ENCODE measurements at regions not wholly inside any gene's neighbourhood (a gene's known extent, or its start where the extent isn't known, plus 50 kb on each side); places are given as distances from the start of the nearest gene placed in this dataset.

DNA sequence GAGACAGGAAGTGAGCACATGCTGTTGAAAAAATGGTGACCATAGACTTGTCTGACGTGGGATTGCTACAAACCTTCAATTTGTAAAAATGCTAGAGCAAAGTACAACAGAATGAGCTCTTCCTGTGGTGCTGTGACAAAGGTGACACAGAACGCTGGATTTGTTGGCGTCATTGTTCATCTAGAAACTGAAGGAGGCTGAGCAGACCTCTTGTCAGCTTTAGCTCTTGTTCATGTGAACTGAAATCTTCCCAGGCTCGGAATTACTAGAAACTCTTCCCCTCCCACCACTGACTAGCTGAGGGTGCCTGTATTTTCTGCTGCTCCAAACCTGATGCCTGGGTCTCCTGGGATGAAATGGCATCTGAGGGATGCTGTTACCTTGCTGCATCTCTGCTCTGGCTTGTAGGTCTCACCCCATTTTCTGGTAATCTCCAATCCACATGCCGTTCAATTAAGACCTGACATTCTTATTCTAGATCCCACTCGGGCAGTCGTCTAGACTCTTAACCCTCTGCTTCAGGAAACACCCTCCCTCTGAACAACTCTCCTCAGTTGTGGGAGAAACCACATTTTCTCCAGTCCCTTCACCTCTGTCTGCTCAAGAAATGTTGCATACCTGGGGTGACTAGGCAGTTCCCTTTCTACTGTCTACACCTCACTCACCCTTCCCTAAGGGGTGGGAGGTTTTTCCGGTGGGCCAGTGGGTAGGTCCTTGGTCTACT lies 349.3 kb downstream of the CXCL12 start:
- no peak overlapping the region for H3K4me3 ChIP-seq (replicated peaks; ENCODE audit: low read depth, low read length)
- DNase-seq (ENCODE audit: low read depth) = no peak
- TF ChIP-seq, protein P1, sequence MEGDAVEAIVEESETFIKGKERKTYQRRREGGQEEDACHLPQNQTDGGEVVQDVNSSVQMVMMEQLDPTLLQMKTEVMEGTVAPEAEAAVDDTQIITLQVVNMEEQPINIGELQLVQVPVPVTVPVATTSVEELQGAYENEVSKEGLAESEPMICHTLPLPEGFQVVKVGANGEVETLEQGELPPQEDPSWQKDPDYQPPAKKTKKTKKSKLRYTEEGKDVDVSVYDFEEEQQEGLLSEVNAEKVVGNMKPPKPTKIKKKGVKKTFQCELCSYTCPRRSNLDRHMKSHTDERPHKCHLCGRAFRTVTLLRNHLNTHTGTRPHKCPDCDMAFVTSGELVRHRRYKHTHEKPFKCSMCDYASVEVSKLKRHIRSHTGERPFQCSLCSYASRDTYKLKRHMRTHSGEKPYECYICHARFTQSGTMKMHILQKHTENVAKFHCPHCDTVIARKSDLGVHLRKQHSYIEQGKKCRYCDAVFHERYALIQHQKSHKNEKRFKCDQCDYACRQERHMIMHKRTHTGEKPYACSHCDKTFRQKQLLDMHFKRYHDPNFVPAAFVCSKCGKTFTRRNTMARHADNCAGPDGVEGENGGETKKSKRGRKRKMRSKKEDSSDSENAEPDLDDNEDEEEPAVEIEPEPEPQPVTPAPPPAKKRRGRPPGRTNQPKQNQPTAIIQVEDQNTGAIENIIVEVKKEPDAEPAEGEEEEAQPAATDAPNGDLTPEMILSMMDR (IDR thresholded peaks at IDR 0.05; ENCODE audit: low read length, missing control alignments) = no peak

DNA sequence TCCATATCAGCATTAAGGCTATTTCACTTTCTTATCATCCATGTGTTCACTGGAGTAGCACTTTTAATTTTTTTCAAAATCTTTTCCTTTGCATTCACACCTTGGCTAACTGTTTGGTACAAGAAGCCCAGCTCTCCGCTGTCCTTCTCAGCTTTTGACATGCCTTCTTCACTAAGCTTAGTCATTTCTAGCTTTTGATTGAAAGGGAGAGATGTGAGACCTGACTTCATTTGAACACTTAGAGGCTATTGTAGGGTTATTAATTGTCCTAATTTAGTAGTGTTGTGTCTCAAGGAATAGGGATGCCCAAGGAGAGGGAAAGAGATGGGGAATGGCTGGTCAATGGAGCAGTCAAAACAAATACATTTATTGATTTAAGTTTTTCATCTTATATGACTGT lies 350.0 kb downstream of the CXCL12 start:
- TF ChIP-seq, protein P1 (IDR thresholded peaks at IDR 0.05; ENCODE audit: low read length, missing control alignments) = no peak
- no peak for DNase-seq (ENCODE audit: low read depth)

DNA sequence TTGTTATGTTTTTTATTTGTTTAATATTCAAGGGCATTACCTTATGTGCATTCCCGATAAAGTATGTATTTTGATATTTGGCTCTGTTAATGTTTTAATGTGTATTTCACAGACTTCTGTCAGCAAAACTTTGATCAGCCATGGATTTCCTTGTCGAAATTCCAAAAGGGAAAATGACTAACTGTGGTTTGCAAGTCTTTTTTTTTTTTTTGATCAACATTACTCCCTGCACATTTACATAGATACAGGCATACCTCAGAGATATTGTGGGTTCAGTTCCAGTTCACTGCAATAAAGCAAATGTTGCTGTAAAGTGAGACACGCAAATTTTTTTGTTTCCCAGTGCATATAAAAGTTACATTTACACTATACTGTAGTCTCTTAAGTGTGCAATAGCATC lies 351.9 kb downstream of the CXCL12 start:
- TF ChIP-seq, protein P1 (IDR thresholded peaks at IDR 0.05; ENCODE audit: low read length, missing control alignments) = no peak
- DNase-seq (ENCODE audit: low read depth) = peak; percentile 72
- H3K4me3 ChIP-seq (replicated peaks; ENCODE audit: low read depth, low read length) = no peak overlapping the region

More for the DNA sequence above, 350.0 kb downstream of the CXCL12 start:
- H3K4me3 ChIP-seq (replicated peaks; ENCODE audit: low read depth, low read length) = no peak overlapping the region

DNA sequence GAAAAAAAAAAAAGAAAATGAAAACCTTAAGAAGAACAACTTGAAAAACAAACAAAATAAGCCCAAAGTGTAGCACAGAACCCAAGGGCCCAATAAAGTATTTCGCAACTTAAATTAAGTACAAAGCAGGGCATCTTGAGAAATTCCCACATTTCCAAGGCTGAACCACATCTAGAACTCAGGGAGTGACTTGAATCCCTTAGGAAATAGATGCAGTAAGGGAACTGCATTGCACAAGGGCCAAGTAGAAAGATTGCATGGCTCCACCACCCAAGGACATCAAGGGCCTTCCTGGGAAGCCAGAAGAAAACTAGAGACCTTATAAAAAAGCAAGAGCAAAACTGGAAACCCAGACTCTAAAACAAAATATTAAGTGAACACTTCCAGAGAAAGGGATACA lies 352.7 kb downstream of the CXCL12 start:
- no peak overlapping the region for H3K4me3 ChIP-seq (replicated peaks; ENCODE audit: low read depth, low read length)
- TF ChIP-seq, protein P1 (IDR thresholded peaks at IDR 0.05; ENCODE audit: low read length, missing control alignments) = no peak
- DNase-seq (ENCODE audit: low read depth) = peak; percentile 66

DNA sequence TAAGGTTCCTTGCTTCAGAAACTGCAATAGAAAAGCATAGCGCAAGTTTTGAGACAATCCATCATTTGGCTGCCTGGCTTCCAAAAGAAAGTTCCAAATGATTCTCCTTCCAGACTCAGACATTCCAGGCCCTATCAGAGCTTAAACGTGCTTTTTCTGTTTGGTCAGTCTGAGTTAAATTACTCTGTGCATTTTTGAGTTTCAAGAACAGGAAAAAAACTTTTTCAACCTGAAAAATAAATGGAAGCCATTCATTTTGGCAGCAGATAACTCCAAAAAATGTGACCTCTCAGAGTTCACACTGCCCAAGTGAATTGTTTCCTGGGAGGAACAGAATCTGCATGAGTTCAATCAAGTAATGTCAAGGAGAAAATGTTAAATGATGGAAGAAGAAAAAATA lies 354.2 kb downstream of the CXCL12 start:
- TF ChIP-seq, protein P1 (IDR thresholded peaks at IDR 0.05; ENCODE audit: low read length, missing control alignments) = no peak
- no peak overlapping the region for H3K4me3 ChIP-seq (replicated peaks; ENCODE audit: low read depth, low read length)
- DNase-seq (ENCODE audit: low read depth) = no peak

DNA sequence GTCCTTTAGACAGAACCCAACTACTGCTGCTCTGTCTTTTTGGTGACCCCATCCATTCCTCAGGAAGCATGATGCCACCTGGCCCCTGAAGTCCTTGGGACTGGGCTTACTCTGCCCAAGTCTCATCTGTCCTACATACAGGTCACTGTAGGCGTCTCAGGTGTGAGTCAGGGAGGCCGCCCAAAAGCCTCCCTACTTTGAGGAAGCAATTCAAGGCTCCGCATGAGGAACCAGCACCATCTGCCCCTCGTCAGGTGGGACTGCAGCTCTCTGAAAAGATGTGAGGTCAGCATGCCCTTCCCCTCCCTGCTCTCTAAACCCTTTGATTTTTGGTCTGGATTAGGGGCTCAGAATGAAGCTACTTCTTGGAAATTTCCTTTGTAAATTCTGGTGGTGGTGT lies 354.8 kb downstream of the CXCL12 start:
- TF ChIP-seq, protein P1 (IDR thresholded peaks at IDR 0.05; ENCODE audit: low read length, missing control alignments) = no peak
- no peak for DNase-seq (ENCODE audit: low read depth)
- H3K4me3 ChIP-seq (replicated peaks; ENCODE audit: low read depth, low read length) = no peak overlapping the region

Measured in fibroblast of pulmonary artery (primary cell).